PC-3 (cell line): ENCODE measurements at regions not wholly inside any gene's neighbourhood (a gene's known extent, or its start where the extent isn't known, plus 50 kb on each side); places are given as distances from the start of the nearest gene placed in this dataset.

Experiments
- ATAC-seq: fragments of 200-7000 bp; cut with Tn5 transposase; 2 replicates; pipeline ENCODE4 v1.9.1; 2020; ENCODE audit warnings: mild to moderate bottlenecking, moderate library complexity
- BruUV-seq: library from RNA; stranded (reverse); fragments of 400-500 nt; replicated peaks from 2 replicates; lab custom pipeline; 2021; lab: Mats Ljungman, UMichigan
- CTCF ChIA-PET: fragments of 300-600 bp; sonication (Branson Sonifier 250); formaldehyde crosslinking; loops from one replicate; lab custom pipeline; 2022; ENCODE audit warnings: antibody characterized with exemption; lab: Charles Lee
- POLR2A ChIA-PET: fragments of 300-600 bp; sonication (Branson Sonifier 250); formaldehyde crosslinking; loops from one replicate; lab custom pipeline; 2022; ENCODE audit warnings: antibody characterized with exemption; ENCODE audit not compliant: unreplicated experiment; lab: Charles Lee
- DNase-seq: peaks from one replicate; pipeline ENCODE4 v3.0.0-alpha.2; 2015
- H2AFZ ChIP-seq: fragments of 300-600 bp; sonication (generic); 2 replicates; pipeline ENCODE4 v1.6.0; 2016; ENCODE audit warnings: antibody characterized with exemption, low read length
- H3F3A ChIP-seq: fragments of 300-600 bp; sonication (generic); one replicate; pipeline ENCODE4 v1.6.0; 2017; ENCODE audit warnings: antibody characterized with exemption, low read length, control low read depth, mild to moderate bottlenecking; ENCODE audit not compliant: unreplicated experiment
- H3K27ac ChIP-seq: fragments of 300-600 bp; sonication (generic); 2 replicates; pipeline ENCODE4 v1.5.1; 2016; ENCODE audit warnings: mild to moderate bottlenecking, low read length
- H3K27me3 ChIP-seq: fragments of 300-600 bp; sonication (generic); 2 replicates; pipeline ENCODE4 v1.6.1; 2016; ENCODE audit warnings: low read length, mixed read lengths
- H3K36me3 ChIP-seq: fragments of 300-600 bp; sonication (generic); 2 replicates; pipeline ENCODE4 v1.6.1; 2016; ENCODE audit warnings: low read depth, mixed run types, low read length, mixed read lengths
- H3K4me1 ChIP-seq: fragments of 300-600 bp; sonication (generic); 2 replicates; pipeline ENCODE4 v1.5.1; 2016; ENCODE audit warnings: low read length; ENCODE audit not compliant: insufficient read depth
- H3K4me2 ChIP-seq: fragments of 300-600 bp; sonication (generic); 2 replicates; pipeline ENCODE4 v1.6.0; 2016; ENCODE audit warnings: low read length
- H3K4me3 ChIP-seq: fragments of 300-600 bp; sonication (generic); 2 replicates; pipeline ENCODE4 v1.5.1; 2016; ENCODE audit warnings: mild to moderate bottlenecking, low read length, mixed read lengths
- H3K79me2 ChIP-seq: fragments of 300-600 bp; sonication (generic); 2 replicates; pipeline ENCODE4 v1.6.1; 2017; ENCODE audit warnings: low read length, mixed read lengths
- H3K9ac ChIP-seq: fragments of 300-600 bp; sonication (generic); 2 replicates; pipeline ENCODE4 v1.6.0; 2016; ENCODE audit warnings: mild to moderate bottlenecking, low read length
- H3K9me2 ChIP-seq: fragments of 300-600 bp; sonication (generic); replicated peaks from 2 replicates; pipeline ENCODE4 v1.6.1; 2016; ENCODE audit warnings: mixed run types, low read length, mixed read lengths
- H3K9me3 ChIP-seq: fragments of 300-600 bp; sonication (generic); 2 replicates; pipeline ENCODE4 v1.6.1; 2016; ENCODE audit warnings: low read length, mixed read lengths
- H4K20me1 ChIP-seq: fragments of 300-600 bp; sonication (generic); 2 replicates; pipeline ENCODE4 v1.6.1; 2016; ENCODE audit warnings: low read length, mixed read lengths
- EZH2 ChIP-seq: fragments of 300-600 bp; sonication (generic); IDR thresholded peaks from one replicate; pipeline ENCODE4 v1.6.1; 2017; ENCODE audit warnings: antibody characterized with exemption, mild to moderate bottlenecking, low read length; ENCODE audit not compliant: unreplicated experiment
- EZH2phosphoT487 ChIP-seq: fragments of 300-600 bp; sonication (generic); IDR thresholded peaks from 2 replicates; pipeline ENCODE4 v1.6.1; 2018; ENCODE audit warnings: mild to moderate bottlenecking, antibody characterized with exemption, low read length, borderline replicate concordance
- intact Hi-C: fragments of 100-400 bp; cut with micrococcal nuclease; formaldehyde crosslinking; loops from 2 replicates; pipeline ENCODE4 v1.9.0; 2023
- TF ChIP-seq, protein P1 (sequence below): fragments of 300-600 bp; sonication (generic); conservative IDR thresholded peaks from 2 replicates; pipeline ENCODE4 v1.5.1; 2017; ENCODE audit warnings: antibody characterized with exemption, low read depth, mild to moderate bottlenecking, low read length

DNA sequence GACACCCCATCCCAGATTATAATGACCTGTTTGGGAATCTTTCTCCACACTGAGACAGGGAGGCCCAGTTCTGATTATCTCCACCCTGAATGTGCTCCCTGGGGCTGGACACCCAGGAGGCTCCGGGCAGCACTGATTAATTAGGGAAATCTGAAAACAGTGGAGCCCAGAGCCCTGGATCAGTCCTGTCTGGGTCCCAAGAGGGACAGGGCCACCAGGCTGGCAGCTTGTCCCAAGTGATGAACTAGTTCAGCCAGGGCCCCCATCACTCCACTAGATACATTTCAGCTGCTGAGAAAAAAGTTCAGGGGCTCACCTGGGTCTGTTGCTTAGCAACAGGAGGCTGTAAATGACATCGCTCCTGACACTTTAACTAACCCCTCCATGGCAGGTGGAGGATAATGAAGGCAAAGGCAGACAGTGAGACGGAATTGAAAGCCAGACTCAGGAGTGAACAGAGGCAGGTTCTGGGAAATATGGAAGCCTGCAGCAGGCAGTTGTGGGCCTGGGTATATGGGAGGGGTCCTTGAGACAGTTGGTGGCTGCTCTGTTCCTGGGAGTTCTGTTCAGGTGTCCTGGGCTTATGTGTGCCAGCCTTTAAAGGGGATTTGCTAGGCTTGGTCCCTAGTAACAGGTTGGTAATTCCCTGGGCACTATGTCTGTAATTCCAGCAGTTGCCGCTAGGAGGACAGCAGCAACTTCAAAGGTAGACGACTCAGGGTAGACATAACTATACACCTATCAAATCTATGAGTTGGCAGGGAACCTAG, 78.3 kb upstream of the CTNNBL1 start:
- Histone ChIP-seq H3K4me3 (no peak overlapping the region), H3K4me1 (no peaks in the 10 kb centered on the region), H3K27me3 (peaks cover 29% of the 10 kb centered on the region), H2AFZ (no peak overlapping the region), H3K79me2 (no peaks in the 10 kb centered on the region), H3K9ac (no peak overlapping the region), H3K27ac (no peak overlapping the region), H3F3A (no peaks in the 10 kb centered on the region), H3K36me3 (no peaks in the 10 kb centered on the region), H4K20me1 (no peaks in the 10 kb centered on the region), H3K9me2 (no peaks in the 10 kb centered on the region), H3K9me3 (no peaks in the 10 kb centered on the region), H3K4me2 (no peak overlapping the region)
- TF ChIP-seq EZH2 (no peak), EZH2phosphoT487 (no peak)
- TF ChIP-seq, protein P1, sequence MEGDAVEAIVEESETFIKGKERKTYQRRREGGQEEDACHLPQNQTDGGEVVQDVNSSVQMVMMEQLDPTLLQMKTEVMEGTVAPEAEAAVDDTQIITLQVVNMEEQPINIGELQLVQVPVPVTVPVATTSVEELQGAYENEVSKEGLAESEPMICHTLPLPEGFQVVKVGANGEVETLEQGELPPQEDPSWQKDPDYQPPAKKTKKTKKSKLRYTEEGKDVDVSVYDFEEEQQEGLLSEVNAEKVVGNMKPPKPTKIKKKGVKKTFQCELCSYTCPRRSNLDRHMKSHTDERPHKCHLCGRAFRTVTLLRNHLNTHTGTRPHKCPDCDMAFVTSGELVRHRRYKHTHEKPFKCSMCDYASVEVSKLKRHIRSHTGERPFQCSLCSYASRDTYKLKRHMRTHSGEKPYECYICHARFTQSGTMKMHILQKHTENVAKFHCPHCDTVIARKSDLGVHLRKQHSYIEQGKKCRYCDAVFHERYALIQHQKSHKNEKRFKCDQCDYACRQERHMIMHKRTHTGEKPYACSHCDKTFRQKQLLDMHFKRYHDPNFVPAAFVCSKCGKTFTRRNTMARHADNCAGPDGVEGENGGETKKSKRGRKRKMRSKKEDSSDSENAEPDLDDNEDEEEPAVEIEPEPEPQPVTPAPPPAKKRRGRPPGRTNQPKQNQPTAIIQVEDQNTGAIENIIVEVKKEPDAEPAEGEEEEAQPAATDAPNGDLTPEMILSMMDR, result peak; percentile 86
- POLR2A ChIA-PET, result no interaction called here
- peak; percentile 83 for DNase-seq
- intact Hi-C loops, result loop anchor here (1.0 kb wide), 1 partner anchor 78 kb away; no protein-coding TSS in a partner anchor
- BruUV-seq, result no TSS peak
- CTCF ChIA-PET, result no interaction called here
- ATAC-seq, result peak; percentile 93

- POLR2A ChIA-PET, result no interaction called here
- H3K9ac ChIP-seq, result no peak overlapping the region
- no peaks in the 10 kb centered on the region for H3K27me3 ChIP-seq
Measured at GRCh38 chr20:37611852-37612251, 82.0 kb upstream of the CTNNBL1 start.

More at GRCh38 chr20:37611852-37612251, 82.0 kb upstream of the CTNNBL1 start:
- Histone ChIP-seq H4K20me1 (no peaks in the 10 kb centered on the region), H3K27ac (no peak overlapping the region), H3K79me2 (no peaks in the 10 kb centered on the region), H3K4me1 (no peaks in the 10 kb centered on the region), H2AFZ (no peak overlapping the region), H3K9me3 (no peaks in the 10 kb centered on the region), H3K4me2 (no peak overlapping the region), H3K36me3 (no peaks in the 10 kb centered on the region), H3F3A (no peaks in the 10 kb centered on the region), H3K9me2 (no peaks in the 10 kb centered on the region), H3K4me3 (no peak overlapping the region)
- DNase-seq, result no peak
- ATAC-seq, result no peak
- intact Hi-C loops, result no loop called here
- TF ChIP-seq, protein P1, result no peak
- TF ChIP-seq EZH2 (no peak), EZH2phosphoT487 (no peak)
- CTCF ChIA-PET, result no interaction called here
- BruUV-seq, result no TSS peak
